ENCODE measurements at regions not wholly inside any gene's neighbourhood (a gene's known extent, or its start where the extent isn't known, plus 50 kb on each side); places are given as distances from the start of the nearest gene placed in this dataset.

- no peak for DNase-seq (ENCODE audit: low spot score)
Observed at GRCh38 chr2:7210712-7211111, 293.5 kb downstream of the RNF144A start.

- no peak for DNase-seq (ENCODE audit: low spot score)
Observed at GRCh38 chr2:7225848-7226247, 308.6 kb downstream of the RNF144A start.

- no peak for DNase-seq (ENCODE audit: low spot score)
Observed at GRCh38 chr2:7226501-7226900, 309.3 kb downstream of the RNF144A start.

GRCh38 chr2:7233126-7233525, 315.9 kb downstream of the RNF144A start:
- DNase-seq (ENCODE audit: low spot score), result no peak

GRCh38 chr2:7237466-7237865, 320.3 kb downstream of the RNF144A start:
- no peak for DNase-seq (ENCODE audit: low spot score)

- no peak for DNase-seq (ENCODE audit: low spot score)
Observed at GRCh38 chr2:7239078-7239477, 321.9 kb downstream of the RNF144A start.

- no peak for DNase-seq (ENCODE audit: low spot score)
Observed at GRCh38 chr2:7241041-7241745, 324.0 kb downstream of the RNF144A start.

GRCh38 chr2:7242189-7242867, 325.1 kb downstream of the RNF144A start:
- DNase-seq (ENCODE audit: low spot score), result no peak

GRCh38 chr2:7243276-7243675, 326.1 kb downstream of the RNF144A start:
- no peak for DNase-seq (ENCODE audit: low spot score)

GRCh38 chr2:7256377-7256776, 339.2 kb downstream of the RNF144A start:
- no peak for DNase-seq (ENCODE audit: low spot score)

- DNase-seq (ENCODE audit: low spot score), result no peak
Observed at GRCh38 chr2:7262727-7263126, 345.5 kb downstream of the RNF144A start.

GRCh38 chr2:7264791-7265190, 347.6 kb downstream of the RNF144A start:
- DNase-seq (ENCODE audit: low spot score), result no peak

GRCh38 chr2:7265286-7265685, 348.1 kb downstream of the RNF144A start:
- no peak for DNase-seq (ENCODE audit: low spot score)

GRCh38 chr2:7269106-7269643, 352.0 kb downstream of the RNF144A start:
- DNase-seq (ENCODE audit: low spot score), result no peak

GRCh38 chr2:7270011-7270431, 352.8 kb downstream of the RNF144A start:
- no peak for DNase-seq (ENCODE audit: low spot score)

GRCh38 chr2:7272210-7272609, 355.0 kb downstream of the RNF144A start:
- DNase-seq (ENCODE audit: low spot score), result no peak

- no peak for DNase-seq (ENCODE audit: low spot score)
Observed at GRCh38 chr2:7278984-7279383, 361.8 kb downstream of the RNF144A start.

GRCh38 chr2:7279421-7279949, 362.3 kb downstream of the RNF144A start:
- peak; percentile 16 for DNase-seq (ENCODE audit: low spot score)

GRCh38 chr2:7280790-7281189, 363.6 kb downstream of the RNF144A start:
- DNase-seq (ENCODE audit: low spot score), result no peak

GRCh38 chr2:7281231-7282201, 364.3 kb downstream of the RNF144A start:
- peak; percentile 44 for DNase-seq (ENCODE audit: low spot score)

GRCh38 chr2:7286120-7286519, 368.9 kb downstream of the RNF144A start:
- DNase-seq (ENCODE audit: low spot score), result no peak

- DNase-seq (ENCODE audit: low spot score), result no peak
Observed at GRCh38 chr2:7288484-7288883, 371.3 kb downstream of the RNF144A start.

Measured in mucosa of gallbladder (tissue), 1 donor.